ENCODE measurements at regions not wholly inside any gene's neighbourhood (a gene's known extent, or its start where the extent isn't known, plus 50 kb on each side); places are given as distances from the start of the nearest gene placed in this dataset.

DNA sequence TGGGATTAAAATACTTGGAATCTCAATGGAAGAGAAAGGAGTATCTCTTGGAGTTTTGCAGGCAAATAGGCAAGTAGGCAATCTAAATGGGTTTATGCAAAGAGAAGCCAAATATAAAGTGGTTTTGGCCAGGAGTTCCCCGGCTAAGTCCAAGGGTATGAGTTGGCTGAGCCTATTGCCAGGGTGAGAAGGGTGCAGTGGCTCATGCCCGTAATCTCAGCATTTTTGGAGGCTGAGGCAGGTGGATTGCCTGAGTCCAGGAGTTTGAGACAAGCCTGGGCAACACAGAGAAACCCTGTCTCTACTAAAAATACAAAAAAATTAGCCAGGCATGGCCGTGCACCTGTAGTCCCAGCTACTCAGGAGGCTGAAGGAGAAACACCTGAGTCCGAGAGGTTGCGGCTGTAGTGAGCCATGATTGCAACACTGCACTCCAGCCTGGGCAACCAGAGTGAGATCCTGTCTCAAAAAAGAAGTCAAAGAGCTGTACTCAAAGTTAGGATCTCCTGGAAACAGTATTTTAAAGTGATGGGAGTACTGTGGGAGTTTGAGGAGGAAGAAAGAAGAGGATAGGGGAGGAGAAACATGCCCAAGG lies 130.4 kb upstream of the RAB18 start:
- TF ChIP-seq ZIC2 (tag by site-specific recombination; IDR thresholded peaks at IDR 0.05) (no peak), ZNF426 (tag by site-specific recombination; IDR thresholded peaks at IDR 0.05) (no peak), ZNF324 (tag by site-specific recombination; IDR thresholded peaks at IDR 0.05) (no peak), BCL11A (tag by site-specific recombination; IDR thresholded peaks at IDR 0.05; ENCODE audit: low read depth) (no peak), HIC1 (tag by site-specific recombination; IDR thresholded peaks at IDR 0.05) (no peak), ZNF529 (tag by site-specific recombination; IDR thresholded peaks at IDR 0.05; ENCODE audit: insufficient replicate concordance) (no peak), ZNF214 (tag by site-specific recombination; IDR thresholded peaks at IDR 0.05; ENCODE audit: borderline replicate concordance) (no peak), ZNF404 (tag by site-specific recombination; IDR thresholded peaks at IDR 0.05) (no peak), ZNF157 (tag by site-specific recombination; IDR thresholded peaks at IDR 0.05) (no peak), ZNF292 (tag by site-specific recombination; IDR thresholded peaks at IDR 0.05; ENCODE audit: borderline replicate concordance, low read depth) (no peak), TSHZ1 (tag by site-specific recombination; IDR thresholded peaks at IDR 0.05; ENCODE audit: borderline replicate concordance) (no peak), ZNF341 (tag by site-specific recombination; IDR thresholded peaks at IDR 0.05; ENCODE audit: low read depth) (no peak), HOXD13 (CRISPR knock-in tag; IDR thresholded peaks at IDR 0.05; ENCODE audit: borderline replicate concordance) (no peak), ZNF624 (tag by site-specific recombination; IDR thresholded peaks at IDR 0.05) (no peak), MZF1 (tag by site-specific recombination; IDR thresholded peaks at IDR 0.05; ENCODE audit: borderline replicate concordance) (no peak)
- TF ChIP-seq, protein P1, sequence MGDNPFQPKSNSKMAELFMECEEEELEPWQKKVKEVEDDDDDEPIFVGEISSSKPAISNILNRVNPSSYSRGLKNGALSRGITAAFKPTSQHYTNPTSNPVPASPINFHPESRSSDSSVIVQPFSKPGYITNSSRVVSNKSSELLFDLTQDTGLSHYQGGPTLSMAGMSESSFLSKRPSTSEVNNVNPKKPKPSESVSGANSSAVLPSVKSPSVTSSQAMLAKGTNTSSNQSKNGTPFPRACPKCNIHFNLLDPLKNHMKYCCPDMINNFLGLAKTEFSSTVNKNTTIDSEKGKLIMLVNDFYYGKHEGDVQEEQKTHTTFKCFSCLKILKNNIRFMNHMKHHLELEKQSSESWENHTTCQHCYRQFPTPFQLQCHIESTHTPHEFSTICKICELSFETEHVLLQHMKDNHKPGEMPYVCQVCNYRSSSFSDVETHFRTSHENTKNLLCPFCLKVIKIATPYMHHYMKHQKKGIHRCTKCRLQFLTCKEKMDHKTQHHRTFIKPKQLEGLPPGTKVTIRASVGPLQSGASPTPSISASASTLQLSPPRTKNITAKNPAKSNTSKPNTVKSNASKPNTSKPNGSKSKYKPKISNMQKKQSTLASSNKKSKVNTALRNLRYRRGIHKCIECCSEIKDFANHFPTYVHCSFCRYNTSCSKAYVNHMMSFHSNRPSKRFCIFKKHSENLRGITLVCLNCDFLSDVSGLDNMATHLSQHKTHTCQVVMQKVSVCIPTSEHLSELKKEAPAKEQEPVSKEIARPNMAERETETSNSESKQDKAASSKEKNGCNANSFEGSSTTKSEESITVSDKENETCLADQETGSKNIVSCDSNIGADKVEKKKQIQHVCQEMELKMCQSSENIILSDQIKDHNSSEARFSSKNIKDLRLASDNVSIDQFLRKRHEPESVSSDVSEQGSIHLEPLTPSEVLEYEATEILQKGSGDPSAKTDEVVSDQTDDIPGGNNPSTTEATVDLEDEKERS (tag by site-specific recombination; IDR thresholded peaks at IDR 0.05): no peak
- TF ChIP-seq, protein P2, sequence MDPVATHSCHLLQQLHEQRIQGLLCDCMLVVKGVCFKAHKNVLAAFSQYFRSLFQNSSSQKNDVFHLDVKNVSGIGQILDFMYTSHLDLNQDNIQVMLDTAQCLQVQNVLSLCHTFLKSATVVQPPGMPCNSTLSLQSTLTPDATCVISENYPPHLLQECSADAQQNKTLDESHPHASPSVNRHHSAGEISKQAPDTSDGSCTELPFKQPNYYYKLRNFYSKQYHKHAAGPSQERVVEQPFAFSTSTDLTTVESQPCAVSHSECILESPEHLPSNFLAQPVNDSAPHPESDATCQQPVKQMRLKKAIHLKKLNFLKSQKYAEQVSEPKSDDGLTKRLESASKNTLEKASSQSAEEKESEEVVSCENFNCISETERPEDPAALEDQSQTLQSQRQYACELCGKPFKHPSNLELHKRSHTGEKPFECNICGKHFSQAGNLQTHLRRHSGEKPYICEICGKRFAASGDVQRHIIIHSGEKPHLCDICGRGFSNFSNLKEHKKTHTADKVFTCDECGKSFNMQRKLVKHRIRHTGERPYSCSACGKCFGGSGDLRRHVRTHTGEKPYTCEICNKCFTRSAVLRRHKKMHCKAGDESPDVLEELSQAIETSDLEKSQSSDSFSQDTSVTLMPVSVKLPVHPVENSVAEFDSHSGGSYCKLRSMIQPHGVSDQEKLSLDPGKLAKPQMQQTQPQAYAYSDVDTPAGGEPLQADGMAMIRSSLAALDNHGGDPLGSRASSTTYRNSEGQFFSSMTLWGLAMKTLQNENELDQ (tag by site-specific recombination; IDR thresholded peaks at IDR 0.05; ENCODE audit: low read depth): no peak
- Histone ChIP-seq H3K9me3 (ENCODE audit: control insufficient read depth, insufficient read depth, low read depth, low read length) (no peaks in the 10 kb centered on the region), H3K36me3 (ENCODE audit: control insufficient read depth in 2 of 2, insufficient read depth in 1 of 2, low read length in 2 of 2) (no peaks in the 10 kb centered on the region), H3K4me3 (ENCODE audit: low read depth, low read length) (no peak overlapping the region), H3K27ac (ENCODE audit: extremely low read depth, low read depth, low read length) (no peak overlapping the region), H3K4me1 (ENCODE audit: control insufficient read depth, insufficient read depth, low read length) (no peaks in the 10 kb centered on the region)
- CTCF ChIA-PET: interaction anchor here (0.9 to 1.0 kb wide), 2 partner anchors 13 to 877 kb away, joined by 3 to 4 read pairs; no protein-coding TSS in a partner anchor
- POLR2A ChIA-PET: no interaction called here

Data from HEK293 (cell line).